Activated B cell treated with CpG ODN at 0.5 μM for 24 hours (primary cell): ENCODE measurements at regions not wholly inside any gene's neighbourhood (a gene's known extent, or its start where the extent isn't known, plus 50 kb on each side); places are given as distances from the start of the nearest gene placed in this dataset.

Experiments
- ATAC-seq: fragments of 200-7000 bp; cut with Tn5 transposase; one replicate; pipeline ENCODE4 v1.10.0; 2021; ENCODE audit warnings: low read depth, mild to moderate bottlenecking, moderate library complexity
- CTCF ChIA-PET: fragments of 350-600 bp; sonication (Branson Sonifier 250); formaldehyde crosslinking; loops from one replicate; lab custom pipeline; 2021; ENCODE audit warnings: antibody characterized with exemption; lab: Charles Lee
- POLR2A ChIA-PET: fragments of 350-600 bp; sonication (Branson Sonifier 250); formaldehyde crosslinking; loops from one replicate; lab custom pipeline; 2021; ENCODE audit warnings: antibody characterized with exemption; lab: Charles Lee
- DNase-seq: peaks from one replicate; pipeline ENCODE4 v3.0.0; 2022
- H3K27ac Mint-ChIP-seq: one replicate; pipeline ENCODE4 v1.8.0; 2020; ENCODE audit warnings: mixed read lengths
- H3K27me3 Mint-ChIP-seq: one replicate; pipeline ENCODE4 v1.8.0; 2021; ENCODE audit warnings: mixed read lengths
- H3K36me3 Mint-ChIP-seq: one replicate; pipeline ENCODE4 v1.8.0; 2021; ENCODE audit warnings: low read depth, mixed read lengths
- H3K4me1 Mint-ChIP-seq: one replicate; pipeline ENCODE4 v1.8.0; 2021; ENCODE audit warnings: mixed read lengths
- H3K4me3 Mint-ChIP-seq: one replicate; pipeline ENCODE4 v1.8.0; 2020; ENCODE audit warnings: mild to moderate bottlenecking, mixed read lengths
- H3K9me3 Mint-ChIP-seq: one replicate; pipeline ENCODE4 v1.8.0; 2020; ENCODE audit warnings: mixed read lengths
- intact Hi-C: fragments of 100-400 bp; cut with micrococcal nuclease; formaldehyde crosslinking; loops from one replicate; pipeline ENCODE4 v1.15.1; 2024
- TF ChIP-seq, protein P1 (sequence below): fragments of 200-600 bp; IDR thresholded peaks from one replicate; pipeline ENCODE4 v1.8.0; 2022; ENCODE audit warnings: antibody characterized with exemption, mild to moderate bottlenecking

DNA sequence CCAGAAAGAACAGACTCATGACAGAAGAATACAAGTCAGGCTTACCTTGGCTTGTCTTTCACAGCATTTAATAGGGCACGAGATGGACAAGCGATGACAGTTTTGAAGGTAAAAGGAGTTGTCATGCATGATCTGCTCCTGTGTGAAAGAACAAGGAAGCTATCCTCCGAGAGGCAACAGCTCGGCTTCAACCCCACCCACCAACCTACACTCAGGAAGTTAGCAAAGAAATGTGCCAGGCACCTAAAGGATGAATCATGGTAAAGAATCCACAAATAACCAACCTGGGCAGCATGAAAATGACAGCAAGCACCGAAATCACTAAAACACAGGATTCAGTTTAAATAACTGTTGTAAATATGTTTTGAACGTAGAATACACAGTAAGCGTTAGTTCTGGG, 700.2 kb downstream of the TYW1 start:
- peaks cover 12% of the 10 kb centered on the region for H3K9me3 Mint-ChIP-seq
- ChIA-PET CTCF (no interaction called here), POLR2A (no interaction called here)
- DNase-seq (no peak), ATAC-seq (no peak)
- H3K27me3 Mint-ChIP-seq, result no peaks in the 10 kb centered on the region
- no peak overlapping the region for H3K27ac Mint-ChIP-seq
- no peak overlapping the region for H3K4me3 Mint-ChIP-seq
- H3K4me1 Mint-ChIP-seq, result no peaks in the 10 kb centered on the region
- intact Hi-C loops, result no loop called here
- H3K36me3 Mint-ChIP-seq, result no peaks in the 10 kb centered on the region
- TF ChIP-seq, protein P1, sequence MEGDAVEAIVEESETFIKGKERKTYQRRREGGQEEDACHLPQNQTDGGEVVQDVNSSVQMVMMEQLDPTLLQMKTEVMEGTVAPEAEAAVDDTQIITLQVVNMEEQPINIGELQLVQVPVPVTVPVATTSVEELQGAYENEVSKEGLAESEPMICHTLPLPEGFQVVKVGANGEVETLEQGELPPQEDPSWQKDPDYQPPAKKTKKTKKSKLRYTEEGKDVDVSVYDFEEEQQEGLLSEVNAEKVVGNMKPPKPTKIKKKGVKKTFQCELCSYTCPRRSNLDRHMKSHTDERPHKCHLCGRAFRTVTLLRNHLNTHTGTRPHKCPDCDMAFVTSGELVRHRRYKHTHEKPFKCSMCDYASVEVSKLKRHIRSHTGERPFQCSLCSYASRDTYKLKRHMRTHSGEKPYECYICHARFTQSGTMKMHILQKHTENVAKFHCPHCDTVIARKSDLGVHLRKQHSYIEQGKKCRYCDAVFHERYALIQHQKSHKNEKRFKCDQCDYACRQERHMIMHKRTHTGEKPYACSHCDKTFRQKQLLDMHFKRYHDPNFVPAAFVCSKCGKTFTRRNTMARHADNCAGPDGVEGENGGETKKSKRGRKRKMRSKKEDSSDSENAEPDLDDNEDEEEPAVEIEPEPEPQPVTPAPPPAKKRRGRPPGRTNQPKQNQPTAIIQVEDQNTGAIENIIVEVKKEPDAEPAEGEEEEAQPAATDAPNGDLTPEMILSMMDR, result no peak

DNA sequence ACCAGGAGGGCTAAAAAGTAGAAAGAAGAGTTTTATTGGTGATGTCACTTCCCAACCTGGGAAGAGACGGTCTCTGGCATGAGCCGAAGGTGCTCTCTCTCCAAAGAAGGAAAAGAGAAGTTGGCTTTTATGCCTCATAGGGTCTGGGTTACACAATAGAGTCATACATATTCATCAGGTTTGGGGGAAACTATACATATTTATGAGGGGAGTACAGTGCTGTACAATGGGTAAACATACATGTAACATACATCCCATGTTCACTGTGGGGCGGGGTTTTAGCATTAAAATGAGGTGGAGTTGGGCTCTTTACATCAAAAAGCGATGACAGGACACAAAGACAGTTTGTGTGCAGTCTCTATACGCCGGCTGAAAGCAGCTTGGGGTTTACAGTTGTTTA, 701.7 kb downstream of the TYW1 start:
- TF ChIP-seq, protein P1, result no peak
- intact Hi-C loops, result no loop called here
- peaks cover 12% of the 10 kb centered on the region for H3K9me3 Mint-ChIP-seq
- ChIA-PET POLR2A (no interaction called here), CTCF (no interaction called here)
- DNase-seq, result no peak
- H3K36me3 Mint-ChIP-seq, result no peaks in the 10 kb centered on the region
- ATAC-seq, result no peak
- no peak overlapping the region for H3K4me3 Mint-ChIP-seq
- H3K27me3 Mint-ChIP-seq, result no peaks in the 10 kb centered on the region
- no peak overlapping the region for H3K27ac Mint-ChIP-seq
- no peaks in the 10 kb centered on the region for H3K4me1 Mint-ChIP-seq

DNA sequence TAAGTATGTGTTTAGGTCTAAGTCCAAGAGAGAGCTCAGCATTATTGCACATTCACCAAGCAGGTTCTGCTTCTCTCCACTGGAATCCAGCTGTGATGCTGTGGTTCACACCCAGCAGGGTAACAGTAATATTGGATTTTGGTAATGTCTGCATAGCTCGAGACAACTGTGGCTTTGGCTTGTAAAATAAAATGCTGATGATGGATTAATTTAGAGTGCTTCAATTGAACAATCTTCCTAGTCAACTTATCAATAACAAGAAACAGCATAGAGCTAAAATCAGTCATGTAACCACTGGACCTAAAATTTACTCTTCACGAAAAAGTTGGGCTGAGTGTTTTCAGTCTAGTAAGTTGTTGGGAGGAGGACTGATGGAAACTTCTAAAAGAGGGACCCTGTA, 709.2 kb downstream of the TYW1 start:
- Mint-ChIP-seq H3K36me3 (no peaks in the 10 kb centered on the region), H3K27ac (no peak overlapping the region), H3K9me3 (peaks cover 19% of the 10 kb centered on the region), H3K27me3 (no peaks in the 10 kb centered on the region), H3K4me1 (no peaks in the 10 kb centered on the region), H3K4me3 (no peak overlapping the region)
- ChIA-PET POLR2A (no interaction called here), CTCF (no interaction called here)
- TF ChIP-seq, protein P1, result no peak
- no peak for DNase-seq
- intact Hi-C loops, result no loop called here
- no peak for ATAC-seq

DNA sequence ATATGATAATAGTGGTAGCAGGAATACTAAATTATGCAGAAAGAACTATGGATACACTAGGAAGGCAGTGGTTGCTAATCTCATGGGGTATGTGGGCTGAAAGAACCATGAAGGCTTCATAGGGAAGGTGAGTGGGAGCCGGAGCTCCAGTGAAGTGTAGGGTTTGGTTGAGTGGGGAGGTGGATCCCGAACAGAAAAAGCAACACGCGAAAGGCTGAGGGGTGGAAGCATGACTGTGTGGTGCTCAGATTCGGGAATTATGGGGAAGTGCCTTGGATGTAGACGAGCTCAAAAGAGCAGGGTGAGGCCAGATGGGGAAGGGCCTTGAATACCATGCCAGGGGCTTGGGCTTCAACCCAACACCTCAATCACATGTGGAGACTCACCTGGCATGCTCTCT, 715.1 kb downstream of the TYW1 start:
- TF ChIP-seq, protein P1, result no peak
- H3K4me1 Mint-ChIP-seq, result no peaks in the 10 kb centered on the region
- H3K27ac Mint-ChIP-seq, result no peak overlapping the region
- ChIA-PET POLR2A (no interaction called here), CTCF (no interaction called here)
- ATAC-seq (no peak), DNase-seq (no peak)
- H3K4me3 Mint-ChIP-seq, result no peak overlapping the region
- no peaks in the 10 kb centered on the region for H3K27me3 Mint-ChIP-seq
- intact Hi-C loops, result no loop called here
- no peaks in the 10 kb centered on the region for H3K36me3 Mint-ChIP-seq
- peaks cover 18% of the 10 kb centered on the region for H3K9me3 Mint-ChIP-seq

DNA sequence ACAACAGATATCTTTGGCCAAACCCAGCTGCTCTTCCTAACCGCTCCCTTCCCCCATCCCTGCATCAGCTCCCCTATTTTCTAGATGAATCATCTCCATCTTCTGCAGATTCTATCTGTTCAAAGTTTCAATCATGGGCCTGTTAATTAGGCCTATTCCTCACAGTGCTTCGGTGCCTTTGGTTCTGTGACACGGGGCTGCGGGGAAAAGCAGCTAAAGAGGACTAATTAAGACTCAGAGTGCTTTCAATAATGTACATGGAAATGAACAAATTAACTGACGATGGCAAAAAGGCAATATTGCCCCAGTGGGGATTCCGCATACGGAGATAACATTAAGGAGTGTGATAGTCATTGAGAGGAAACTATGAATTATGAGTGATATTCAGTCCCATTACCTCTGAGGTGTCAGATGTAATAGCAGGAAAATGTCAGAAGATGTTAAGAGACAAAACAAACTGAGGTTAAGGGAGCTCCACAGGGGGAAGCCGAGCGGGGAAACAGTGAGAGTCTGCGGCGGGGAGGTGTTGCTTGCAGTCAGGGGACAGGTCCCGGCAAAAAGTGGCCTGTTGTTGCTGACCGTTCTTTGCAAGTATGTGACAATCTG, 716.9 kb downstream of the TYW1 start:
- POLR2A ChIA-PET, result no interaction called here
- CTCF ChIA-PET, result no interaction called here
- Mint-ChIP-seq H3K4me3 (no peak overlapping the region), H3K4me1 (no peaks in the 10 kb centered on the region), H3K9me3 (peaks cover 14% of the 10 kb centered on the region), H3K27ac (no peak overlapping the region), H3K27me3 (no peaks in the 10 kb centered on the region), H3K36me3 (no peaks in the 10 kb centered on the region)
- TF ChIP-seq, protein P1, result no peak
- ATAC-seq (no peak), DNase-seq (no peak)
- intact Hi-C loops, result no loop called here
